Eye (tissue), 1 donor: ENCODE measurements at regions not wholly inside any gene's neighbourhood (a gene's known extent, or its start where the extent isn't known, plus 50 kb on each side); places are given as distances from the start of the nearest gene placed in this dataset.
"Not testable (repeated sequence)": the region's sequence is repeated elsewhere in the genome, so short reads cannot be mapped to it uniquely, and the experiment has no call there.

Source experiments
- DNase-seq: peaks from one replicate; pipeline ENCODE4 v3.0.0-alpha.2; 2015

GRCh38 chr1:243074224-243074623 lies 180.9 kb downstream of the CEP170 start:
- not testable (repeated sequence) for DNase-seq

GRCh38 chr1:243067056-243067455 lies 188.0 kb downstream of the CEP170 start:
- DNase-seq, result not testable (repeated sequence)

DNA sequence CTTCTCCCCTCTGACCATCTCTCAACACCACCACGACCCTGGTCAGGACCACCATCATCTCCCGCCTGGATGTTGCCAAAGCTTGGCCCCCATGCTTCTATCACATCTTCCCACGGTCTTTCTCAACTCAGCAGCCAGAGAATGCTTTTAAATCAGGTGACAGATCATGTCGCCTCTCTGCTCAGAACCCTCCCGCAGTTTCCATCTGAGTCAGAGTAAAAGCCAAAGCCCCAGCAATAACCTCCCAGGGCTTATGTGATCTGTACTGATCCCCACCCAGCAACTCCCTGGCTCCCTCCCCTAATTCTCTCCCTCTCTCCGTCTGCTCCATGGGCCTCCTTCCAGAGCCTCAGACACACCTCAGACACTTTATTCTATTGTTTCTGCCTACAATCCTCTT lies 193.1 kb downstream of the CEP170 start:
- not testable (repeated sequence) for DNase-seq

DNA sequence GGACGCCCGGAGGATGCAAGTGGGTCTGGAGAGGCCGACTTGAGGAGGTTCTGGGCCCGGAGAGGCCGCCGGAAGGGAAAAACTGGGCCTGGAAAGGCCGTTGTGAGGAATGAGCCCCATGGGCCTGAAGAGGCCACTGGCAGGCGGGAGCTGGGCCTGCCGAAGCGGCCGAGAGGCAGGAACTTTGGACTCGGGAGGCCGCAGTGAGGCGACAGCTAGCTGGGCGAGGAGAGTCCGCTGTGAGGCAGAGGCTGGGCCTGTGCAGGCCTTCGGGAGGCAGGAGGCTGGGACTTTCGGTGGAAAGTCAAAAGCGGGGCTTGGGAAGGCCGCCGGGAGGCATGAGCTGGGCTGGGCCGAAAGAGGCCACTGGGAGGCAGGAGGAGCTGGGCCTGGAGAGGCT lies 199.6 kb downstream of the CEP170 start:
- DNase-seq, result not testable (repeated sequence)

DNA sequence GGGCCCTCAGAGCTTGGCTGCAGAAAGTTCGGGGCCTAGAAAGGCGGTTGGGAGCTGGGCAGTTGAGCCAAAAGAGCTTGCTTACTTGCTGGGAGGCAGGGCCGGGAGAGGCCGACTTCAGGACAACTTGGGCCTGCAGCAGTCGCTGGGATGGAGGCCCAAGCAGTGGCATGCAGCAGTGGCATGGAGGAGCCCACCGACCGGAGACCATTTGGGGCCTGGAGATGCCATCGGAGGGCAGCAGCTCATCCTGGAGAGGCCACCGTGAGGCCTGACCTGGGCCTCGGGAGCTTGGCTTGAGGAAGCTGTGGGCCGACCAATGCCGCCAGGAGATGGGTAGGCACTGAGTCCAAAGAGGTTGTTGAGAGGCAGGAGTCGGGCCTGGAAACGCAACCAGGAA lies 200.0 kb downstream of the CEP170 start:
- DNase-seq, result not testable (repeated sequence)

GRCh38 chr1:243054681-243055080 lies 200.4 kb downstream of the CEP170 start:
- DNase-seq, result not testable (repeated sequence)

DNA sequence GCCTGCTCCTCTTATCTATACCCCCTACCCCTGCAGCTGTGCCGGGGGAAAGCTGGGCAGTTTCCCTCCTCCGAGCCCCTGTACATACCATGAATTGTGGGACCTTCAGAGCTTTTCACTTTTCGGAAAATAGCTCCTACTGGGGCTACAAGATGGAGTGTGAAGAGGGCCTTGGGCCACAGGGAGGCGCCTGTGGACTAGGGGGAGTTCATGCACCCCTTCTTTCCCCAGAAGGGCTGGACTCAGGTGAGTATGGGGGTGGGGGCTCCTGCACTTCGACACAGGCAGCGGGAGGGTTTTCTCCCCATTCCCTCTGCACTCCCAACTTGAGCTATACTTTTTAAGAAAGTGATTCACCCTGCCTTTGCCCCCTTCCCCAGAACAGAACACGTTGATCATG lies 202.0 kb downstream of the CEP170 start:
- DNase-seq, result not testable (repeated sequence)

GRCh38 chr1:243050613-243051012 lies 204.5 kb downstream of the CEP170 start:
- DNase-seq, result not testable (repeated sequence)

- DNase-seq, result not testable (repeated sequence)
These were observed 205.4 kb downstream of the CEP170 start for GRCh38 chr1:243049716-243050115.

DNA sequence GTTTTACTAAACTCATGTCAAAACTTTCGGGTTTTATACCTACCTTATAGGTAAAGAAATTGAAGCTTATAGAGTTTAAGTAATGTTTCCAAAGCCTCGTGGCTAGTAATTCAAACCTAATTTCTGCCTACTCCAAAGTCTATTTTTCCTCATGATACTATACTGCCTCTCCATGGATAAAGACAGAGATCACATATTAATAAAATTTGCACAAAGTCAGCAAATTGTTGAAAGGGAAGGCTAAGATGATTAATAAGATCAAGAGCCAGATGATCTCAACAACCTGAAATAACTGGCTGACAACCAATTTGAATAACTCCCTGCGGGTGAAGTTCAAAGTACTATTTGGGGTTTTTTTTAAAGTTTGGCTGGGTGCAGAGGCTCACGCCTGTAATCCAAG lies 233.7 kb downstream of the CEP170 start:
- DNase-seq, result not testable (repeated sequence)

GRCh38 chr1:243019030-243019635 lies 235.9 kb downstream of the CEP170 start:
- DNase-seq, result not testable (repeated sequence)

DNA sequence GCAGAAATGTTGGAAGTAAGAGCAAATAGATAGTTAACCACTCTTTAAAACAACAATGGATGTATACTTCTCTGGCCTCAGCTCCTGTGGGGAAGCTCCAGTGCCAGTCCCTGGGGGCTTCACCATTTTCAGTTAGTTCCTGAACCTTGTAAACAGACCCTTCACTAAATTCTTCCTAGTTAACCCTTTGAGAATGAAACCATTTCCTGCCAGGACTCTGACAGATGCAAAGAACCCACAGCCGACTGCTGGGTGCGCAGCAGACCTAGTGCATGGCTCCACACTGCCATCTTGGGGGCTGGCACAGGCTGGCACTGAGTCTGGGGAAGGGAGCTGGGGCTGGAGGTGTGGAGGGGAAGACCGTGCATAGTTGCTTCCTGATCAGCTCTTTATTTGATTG lies 244.4 kb downstream of the CEP170 start:
- DNase-seq, result peak; percentile 0

DNA sequence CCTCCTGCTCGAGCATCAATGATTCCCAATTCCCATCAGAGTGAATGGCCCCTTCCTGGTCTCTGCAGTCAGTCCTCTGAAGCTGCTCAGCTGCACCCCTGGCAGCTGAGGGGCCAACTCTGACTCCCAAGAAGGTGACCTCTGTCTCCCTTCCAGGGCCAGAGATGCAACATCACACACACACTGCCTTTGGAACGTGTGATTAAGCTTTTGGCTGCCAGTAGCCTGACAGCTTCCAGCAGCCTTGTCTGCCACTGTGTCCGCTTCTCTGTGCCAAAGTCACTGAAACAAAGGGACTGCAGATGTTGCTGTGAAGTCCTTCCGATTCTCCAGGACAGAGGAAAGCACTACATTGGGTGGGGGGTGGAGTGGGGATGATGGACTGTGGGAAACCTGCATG lies 254.1 kb downstream of the CEP170 start:
- DNase-seq, result not testable (repeated sequence)

DNA sequence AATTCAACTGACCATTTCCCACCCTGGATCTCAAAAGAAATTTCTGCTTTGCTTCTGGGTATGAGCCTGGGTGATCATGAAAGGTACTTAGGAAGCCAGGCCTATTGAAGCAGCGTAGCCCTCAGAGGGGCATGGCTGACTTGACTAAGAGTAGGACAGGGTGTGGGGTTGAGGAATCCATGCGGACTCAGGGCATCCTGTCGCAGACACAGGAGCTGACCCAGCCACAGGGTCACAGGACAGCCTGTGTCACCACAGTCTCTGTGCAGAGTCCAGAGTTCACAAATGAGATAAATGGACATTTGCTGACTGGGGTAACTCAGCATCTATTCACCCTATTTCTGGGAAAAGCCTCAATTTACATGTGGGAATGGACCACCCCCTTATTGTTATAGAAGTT lies 262.3 kb downstream of the CEP170 start:
- DNase-seq, result not testable (repeated sequence)

DNA sequence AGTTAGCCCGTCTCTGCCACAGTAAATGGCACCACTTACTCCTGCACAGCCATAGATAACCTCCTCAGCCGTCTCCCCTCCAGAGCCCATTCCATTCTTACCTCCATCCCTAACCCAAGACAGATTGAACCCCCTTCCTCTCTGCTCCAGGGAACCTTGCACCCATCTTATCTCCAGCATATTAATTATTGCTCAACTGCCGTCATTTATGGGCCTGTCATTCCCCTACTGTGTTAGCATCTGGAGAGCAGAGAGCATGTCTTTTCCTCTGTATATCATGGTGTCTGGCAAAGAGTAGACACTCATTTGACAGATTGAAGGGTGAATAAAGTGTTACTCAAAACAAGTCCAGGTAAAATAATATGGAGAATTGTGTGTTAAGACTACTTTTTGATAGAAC lies 270.0 kb downstream of the CEP170 start:
- not testable (repeated sequence) for DNase-seq

DNA sequence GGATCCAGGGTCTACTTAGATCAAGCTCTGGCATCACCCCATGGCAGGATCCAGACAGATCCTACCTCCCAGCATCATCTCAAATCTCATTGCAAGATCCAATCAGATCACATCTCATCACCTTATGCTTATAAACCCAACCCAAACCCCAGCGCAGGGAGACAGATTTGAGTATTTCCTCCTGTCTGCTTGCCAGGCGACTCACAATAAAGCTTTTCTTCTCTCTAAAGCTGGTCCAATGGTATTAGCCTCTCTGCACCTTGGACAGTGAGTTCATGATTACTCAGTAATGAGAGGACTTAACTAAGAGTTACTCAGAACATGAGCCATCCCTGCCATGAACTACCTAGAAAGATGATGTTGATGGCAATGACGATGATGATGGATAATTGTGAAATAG lies 281.7 kb downstream of the CEP170 start:
- DNase-seq, result not testable (repeated sequence)

DNA sequence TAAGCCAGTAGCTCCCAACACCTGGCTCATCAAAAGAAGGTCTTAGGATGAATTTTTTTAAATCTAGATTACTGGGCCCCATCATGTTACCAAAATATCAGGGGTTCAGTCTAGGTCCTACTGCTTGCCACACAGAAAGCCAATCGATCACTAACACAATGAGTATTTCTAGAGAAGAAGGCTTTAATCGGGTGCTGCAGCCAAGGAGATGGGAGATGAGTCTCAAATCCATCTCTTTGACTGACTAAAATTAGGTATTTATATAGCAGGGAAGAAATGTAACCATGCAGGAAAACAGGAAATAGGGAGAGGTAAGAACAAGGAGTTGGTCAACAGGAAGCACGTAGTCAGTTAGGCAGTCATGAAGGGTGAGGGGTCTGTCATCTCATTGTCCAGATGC lies 288.2 kb downstream of the CEP170 start:
- DNase-seq, result no peak

GRCh38 chr1:242959397-242959796 lies 295.7 kb downstream of the CEP170 start:
- DNase-seq, result not testable (repeated sequence)

- DNase-seq, result not testable (repeated sequence)
These were observed 300.1 kb downstream of the CEP170 start for GRCh38 chr1:242954945-242955344.

DNA sequence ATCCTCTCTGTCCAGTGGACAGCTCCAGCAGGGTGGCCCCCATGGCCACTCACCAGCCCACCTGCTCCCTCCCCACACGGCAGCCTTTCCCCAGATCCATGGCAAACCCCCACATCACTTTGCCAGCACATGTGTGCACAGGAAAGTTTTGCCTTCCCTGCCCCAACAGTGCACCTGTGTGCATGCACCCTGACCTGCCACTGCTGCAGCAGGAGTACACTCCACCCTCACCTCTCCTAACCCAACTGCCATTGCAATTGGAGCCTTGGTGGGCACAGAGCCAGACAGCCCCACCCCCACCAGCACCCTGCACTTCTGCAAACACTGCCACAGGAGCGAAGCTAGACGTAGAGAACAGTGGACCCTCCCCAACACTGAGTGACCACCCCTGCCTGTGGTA lies 308.9 kb downstream of the CEP170 start:
- no peak for DNase-seq

- DNase-seq, result peak; percentile 1
These were observed 318.4 kb downstream of the CEP170 start for GRCh38 chr1:242936725-242937124.

GRCh38 chr1:242924717-242925116 lies 330.4 kb downstream of the CEP170 start:
- peak; percentile 23 for DNase-seq

DNA sequence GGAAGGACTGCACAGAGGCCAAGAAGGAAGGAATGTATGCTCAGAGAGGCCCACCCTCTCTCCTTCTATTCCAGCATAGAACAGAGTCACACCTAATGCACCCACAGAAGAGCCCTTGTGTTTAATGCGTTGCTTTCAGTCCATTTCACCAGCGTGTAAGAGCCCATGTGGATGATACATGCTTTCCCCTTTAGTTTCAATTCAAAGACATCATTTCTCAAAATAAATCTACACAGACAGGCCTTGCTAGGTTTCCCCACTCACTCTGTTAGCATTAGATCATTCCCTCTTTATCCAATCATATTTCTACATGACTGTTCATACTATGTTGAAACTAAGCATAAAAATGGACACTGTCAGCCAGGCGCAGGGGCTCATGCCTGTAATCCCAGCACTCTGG lies 331.5 kb downstream of the CEP170 start:
- DNase-seq, result not testable (repeated sequence)

DNA sequence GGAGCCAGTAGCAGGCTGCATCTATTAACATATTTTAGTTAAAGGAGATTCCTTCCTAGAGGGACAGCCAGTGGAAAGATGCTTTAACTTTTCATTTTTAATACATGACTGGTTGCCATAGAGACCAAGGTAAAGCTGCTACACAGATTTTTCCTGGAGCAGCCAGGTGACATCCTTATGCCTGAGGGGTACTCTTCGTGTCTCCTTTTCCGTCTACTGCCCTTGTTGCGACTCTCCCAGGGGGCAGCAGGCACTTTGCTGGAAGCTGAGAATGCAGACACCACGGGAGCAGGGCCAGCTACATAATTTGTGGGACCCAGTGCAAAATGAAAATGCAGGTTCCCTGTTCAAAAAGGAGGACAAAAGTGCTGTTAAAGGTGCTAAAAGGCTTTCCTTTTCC lies 340.4 kb downstream of the CEP170 start:
- peak; percentile 11 for DNase-seq

GRCh38 chr1:242912855-242913254 lies 342.2 kb downstream of the CEP170 start:
- DNase-seq, result not testable (repeated sequence)
